ENCODE measurements at regions not wholly inside any gene's neighbourhood (a gene's known extent, or its start where the extent isn't known, plus 50 kb on each side); places are given as distances from the start of the nearest gene placed in this dataset.

DNA sequence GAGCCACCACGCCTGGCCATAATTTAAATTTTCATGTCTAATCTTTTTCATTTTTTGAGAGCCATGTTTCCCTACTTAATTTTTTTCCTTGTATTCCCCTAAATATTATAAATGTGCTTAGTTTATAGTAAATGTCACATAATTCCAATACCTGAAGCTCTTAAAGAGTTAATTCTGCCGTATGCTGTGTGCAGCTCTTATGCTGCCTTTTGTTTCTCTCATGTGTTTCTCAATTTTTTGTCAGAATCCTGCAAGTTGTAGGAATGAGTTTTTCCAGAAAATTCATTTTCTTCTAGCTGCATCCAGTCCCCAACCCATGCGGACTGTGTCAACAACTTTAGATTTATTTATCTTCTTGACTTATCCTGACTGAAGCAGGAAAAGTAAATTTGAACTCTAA, 90.9 kb upstream of the ROBO2 start:
- Histone ChIP-seq H4K5ac (ENCODE audit: insufficient read length, low read depth, low read length) (no peak overlapping the region), H3K27me3 (replicated peaks in 1 of 4; ENCODE audit: control insufficient read depth in 3 of 4, extremely low read depth in 1 of 4, insufficient read depth in 3 of 4, low read length in 3 of 4) (no peaks in the 10 kb centered on the region), H4K8ac (ENCODE audit: extremely low read depth, insufficient read depth, low read length) (no peak overlapping the region), H3K18ac (ENCODE audit: extremely low read depth, low read length) (no peak overlapping the region), H3K9me3 (ENCODE audit: insufficient read depth in 2 of 2, low read depth in 1 of 2, low read length in 1 of 2) (no peaks in the 10 kb centered on the region), H3K4me1 (replicated peaks in 1 of 4; ENCODE audit: control insufficient read depth in 3 of 4, insufficient read depth in 4 of 4, low read length in 3 of 4) (no peaks in the 10 kb centered on the region), H3K79me2 (ENCODE audit: control insufficient read depth in 1 of 2, insufficient read depth in 2 of 2, low read length in 2 of 2) (no peaks in the 10 kb centered on the region), H4K91ac (replicated peaks; ENCODE audit: insufficient read length, low read length) (no peak overlapping the region), H3K36me3 (ENCODE audit: control insufficient read depth in 2 of 4, insufficient read depth in 4 of 4, low read length in 3 of 4) (no peaks in the 10 kb centered on the region), H3K27ac (ENCODE audit: low read depth, low read length) (no peak overlapping the region), H2BK5ac (ENCODE audit: low read depth, low read length) (no peak overlapping the region), H2BK15ac (ENCODE audit: low read length) (no peak overlapping the region), H3K23ac (ENCODE audit: insufficient read length) (no peak overlapping the region), H3K4me3 (ENCODE audit: extremely low read depth in 1 of 4, insufficient read depth in 2 of 4, low read depth in 3 of 4, low read length in 4 of 4) (no peak overlapping the region), H3K4ac (replicated peaks; ENCODE audit: insufficient read length, low read depth, low read length) (no peak overlapping the region), H3K79me1 (ENCODE audit: low read depth, low read length) (no peaks in the 10 kb centered on the region), H3K23me2 (ENCODE audit: low read depth, low read length) (no peaks in the 10 kb centered on the region), H3K14ac (ENCODE audit: insufficient read length) (no peak overlapping the region), H2BK120ac (replicated peaks; ENCODE audit: low read depth, low read length) (no peak overlapping the region), H2BK12ac (ENCODE audit: low read depth, low read length) (no peak overlapping the region), H2BK20ac (ENCODE audit: low read length) (no peak overlapping the region), H4K20me1 (replicated peaks in 1 of 2; ENCODE audit: control insufficient read depth in 1 of 2, insufficient read depth in 2 of 2, low read length in 2 of 2) (no peaks in the 10 kb centered on the region), H2AFZ (ENCODE audit: low read length) (no peak overlapping the region), H3K9ac (replicated peaks in 1 of 4; ENCODE audit: extremely low read depth in 1 of 4, low read depth in 3 of 4, low read length in 3 of 4) (no peak overlapping the region), H3K4me2 (ENCODE audit: insufficient read depth in 1 of 2, low read depth in 2 of 2, low read length in 2 of 2) (no peak overlapping the region), H2AK5ac (ENCODE audit: low read depth, low read length) (no peak overlapping the region), H3K56ac (replicated peaks; ENCODE audit: insufficient read length, low read depth, low read length) (no peak overlapping the region)
- WGBS, 2 experiments (ENCODE audit: extremely low coverage in 1 of 2, insufficient coverage in 1 of 2, insufficient read length in 1 of 2, insufficient replicate concordance in 2 of 2, low coverage in 1 of 2, low lambda C conversion rate in 2 of 2, missing lambda C conversion rate in 1 of 2), result 98% methylated on average over 3 of the region's 3 CpGs; no CpG with 5 or more reads in 1 of the 2 experiments
- DNase-seq (ENCODE audit: low read depth in 1 of 2, low spot score in 2 of 2) (no peak), FAIRE-seq (no peak)
- ChIA-PET CTCF (ENCODE audit: partially characterized antibody) (interaction anchor here (0.9 kb wide), 1 partner anchor 13 kb away, joined by 3 read pairs; no protein-coding TSS in a partner anchor), POLR2A (ENCODE audit: partially characterized antibody) (interaction anchor here (1.6 kb wide), 1 partner anchor 14 kb away, joined by 3 read pairs; no protein-coding TSS in a partner anchor)
- TF ChIP-seq, protein P1, sequence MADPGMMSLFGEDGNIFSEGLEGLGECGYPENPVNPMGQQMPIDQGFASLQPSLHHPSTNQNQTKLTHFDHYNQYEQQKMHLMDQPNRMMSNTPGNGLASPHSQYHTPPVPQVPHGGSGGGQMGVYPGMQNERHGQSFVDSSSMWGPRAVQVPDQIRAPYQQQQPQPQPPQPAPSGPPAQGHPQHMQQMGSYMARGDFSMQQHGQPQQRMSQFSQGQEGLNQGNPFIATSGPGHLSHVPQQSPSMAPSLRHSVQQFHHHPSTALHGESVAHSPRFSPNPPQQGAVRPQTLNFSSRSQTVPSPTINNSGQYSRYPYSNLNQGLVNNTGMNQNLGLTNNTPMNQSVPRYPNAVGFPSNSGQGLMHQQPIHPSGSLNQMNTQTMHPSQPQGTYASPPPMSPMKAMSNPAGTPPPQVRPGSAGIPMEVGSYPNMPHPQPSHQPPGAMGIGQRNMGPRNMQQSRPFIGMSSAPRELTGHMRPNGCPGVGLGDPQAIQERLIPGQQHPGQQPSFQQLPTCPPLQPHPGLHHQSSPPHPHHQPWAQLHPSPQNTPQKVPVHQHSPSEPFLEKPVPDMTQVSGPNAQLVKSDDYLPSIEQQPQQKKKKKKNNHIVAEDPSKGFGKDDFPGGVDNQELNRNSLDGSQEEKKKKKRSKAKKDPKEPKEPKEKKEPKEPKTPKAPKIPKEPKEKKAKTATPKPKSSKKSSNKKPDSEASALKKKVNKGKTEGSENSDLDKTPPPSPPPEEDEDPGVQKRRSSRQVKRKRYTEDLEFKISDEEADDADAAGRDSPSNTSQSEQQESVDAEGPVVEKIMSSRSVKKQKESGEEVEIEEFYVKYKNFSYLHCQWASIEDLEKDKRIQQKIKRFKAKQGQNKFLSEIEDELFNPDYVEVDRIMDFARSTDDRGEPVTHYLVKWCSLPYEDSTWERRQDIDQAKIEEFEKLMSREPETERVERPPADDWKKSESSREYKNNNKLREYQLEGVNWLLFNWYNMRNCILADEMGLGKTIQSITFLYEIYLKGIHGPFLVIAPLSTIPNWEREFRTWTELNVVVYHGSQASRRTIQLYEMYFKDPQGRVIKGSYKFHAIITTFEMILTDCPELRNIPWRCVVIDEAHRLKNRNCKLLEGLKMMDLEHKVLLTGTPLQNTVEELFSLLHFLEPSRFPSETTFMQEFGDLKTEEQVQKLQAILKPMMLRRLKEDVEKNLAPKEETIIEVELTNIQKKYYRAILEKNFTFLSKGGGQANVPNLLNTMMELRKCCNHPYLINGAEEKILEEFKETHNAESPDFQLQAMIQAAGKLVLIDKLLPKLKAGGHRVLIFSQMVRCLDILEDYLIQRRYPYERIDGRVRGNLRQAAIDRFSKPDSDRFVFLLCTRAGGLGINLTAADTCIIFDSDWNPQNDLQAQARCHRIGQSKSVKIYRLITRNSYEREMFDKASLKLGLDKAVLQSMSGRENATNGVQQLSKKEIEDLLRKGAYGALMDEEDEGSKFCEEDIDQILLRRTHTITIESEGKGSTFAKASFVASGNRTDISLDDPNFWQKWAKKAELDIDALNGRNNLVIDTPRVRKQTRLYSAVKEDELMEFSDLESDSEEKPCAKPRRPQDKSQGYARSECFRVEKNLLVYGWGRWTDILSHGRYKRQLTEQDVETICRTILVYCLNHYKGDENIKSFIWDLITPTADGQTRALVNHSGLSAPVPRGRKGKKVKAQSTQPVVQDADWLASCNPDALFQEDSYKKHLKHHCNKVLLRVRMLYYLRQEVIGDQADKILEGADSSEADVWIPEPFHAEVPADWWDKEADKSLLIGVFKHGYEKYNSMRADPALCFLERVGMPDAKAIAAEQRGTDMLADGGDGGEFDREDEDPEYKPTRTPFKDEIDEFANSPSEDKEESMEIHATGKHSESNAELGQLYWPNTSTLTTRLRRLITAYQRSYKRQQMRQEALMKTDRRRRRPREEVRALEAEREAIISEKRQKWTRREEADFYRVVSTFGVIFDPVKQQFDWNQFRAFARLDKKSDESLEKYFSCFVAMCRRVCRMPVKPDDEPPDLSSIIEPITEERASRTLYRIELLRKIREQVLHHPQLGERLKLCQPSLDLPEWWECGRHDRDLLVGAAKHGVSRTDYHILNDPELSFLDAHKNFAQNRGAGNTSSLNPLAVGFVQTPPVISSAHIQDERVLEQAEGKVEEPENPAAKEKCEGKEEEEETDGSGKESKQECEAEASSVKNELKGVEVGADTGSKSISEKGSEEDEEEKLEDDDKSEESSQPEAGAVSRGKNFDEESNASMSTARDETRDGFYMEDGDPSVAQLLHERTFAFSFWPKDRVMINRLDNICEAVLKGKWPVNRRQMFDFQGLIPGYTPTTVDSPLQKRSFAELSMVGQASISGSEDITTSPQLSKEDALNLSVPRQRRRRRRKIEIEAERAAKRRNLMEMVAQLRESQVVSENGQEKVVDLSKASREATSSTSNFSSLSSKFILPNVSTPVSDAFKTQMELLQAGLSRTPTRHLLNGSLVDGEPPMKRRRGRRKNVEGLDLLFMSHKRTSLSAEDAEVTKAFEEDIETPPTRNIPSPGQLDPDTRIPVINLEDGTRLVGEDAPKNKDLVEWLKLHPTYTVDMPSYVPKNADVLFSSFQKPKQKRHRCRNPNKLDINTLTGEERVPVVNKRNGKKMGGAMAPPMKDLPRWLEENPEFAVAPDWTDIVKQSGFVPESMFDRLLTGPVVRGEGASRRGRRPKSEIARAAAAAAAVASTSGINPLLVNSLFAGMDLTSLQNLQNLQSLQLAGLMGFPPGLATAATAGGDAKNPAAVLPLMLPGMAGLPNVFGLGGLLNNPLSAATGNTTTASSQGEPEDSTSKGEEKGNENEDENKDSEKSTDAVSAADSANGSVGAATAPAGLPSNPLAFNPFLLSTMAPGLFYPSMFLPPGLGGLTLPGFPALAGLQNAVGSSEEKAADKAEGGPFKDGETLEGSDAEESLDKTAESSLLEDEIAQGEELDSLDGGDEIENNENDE (IDR thresholded peaks at IDR 0.05; ENCODE audit: insufficient replicate concordance, low read length), result no peak

Data from H1 (cell line).